ENCODE measurements at regions not wholly inside any gene's neighbourhood (a gene's known extent, or its start where the extent isn't known, plus 50 kb on each side); places are given as distances from the start of the nearest gene placed in this dataset.

GRCh38 chr9:86519066-86519615 is 164.9 kb upstream of the TUT7 start:
- Histone ChIP-seq H3K27ac (no peak overlapping the region), H3K36me3 (no peaks in the 10 kb centered on the region), H3K4me1 (no peaks in the 10 kb centered on the region), H3K27me3 (no peaks in the 10 kb centered on the region), H3K9me3 (no peaks in the 10 kb centered on the region), H3K4me3 (no peak overlapping the region)
- no peak for ATAC-seq
- TF ChIP-seq CTCF (IDR thresholded peaks at IDR 0.05) = no peak
- no peak for DNase-seq
- intact Hi-C loops (cut with DNase I) = no loop called here

DNA sequence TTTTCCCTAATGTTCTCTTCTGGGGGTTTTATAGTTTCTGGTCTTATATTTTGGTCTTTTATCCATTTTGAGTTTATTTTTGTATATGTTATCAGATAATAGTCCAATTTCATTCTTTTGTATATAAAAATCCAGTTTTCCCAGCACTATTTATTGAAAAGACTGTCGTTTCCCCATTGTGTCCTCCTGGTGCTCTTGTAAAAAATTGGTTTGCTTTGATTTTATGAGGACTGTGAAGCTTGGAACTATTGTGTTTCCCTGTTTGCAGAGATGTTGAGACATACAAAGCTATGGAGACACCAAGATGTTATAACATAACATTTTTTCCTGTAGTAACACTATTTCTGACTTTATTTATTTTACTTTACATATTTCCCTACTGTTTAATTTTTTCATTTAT is 163.3 kb upstream of the TUT7 start:
- WGBS, 2 donors = 89 to 92% methylated on average over 1 of the region's 1 CpG
- TF ChIP-seq CTCF (IDR thresholded peaks at IDR 0.05) = no peak
- Histone ChIP-seq H3K4me3 (no peak overlapping the region), H3K36me3 (no peaks in the 10 kb centered on the region), H3K9me3 (no peaks in the 10 kb centered on the region), H3K27me3 (no peaks in the 10 kb centered on the region), H3K27ac (no peak overlapping the region), H3K4me1 (no peaks in the 10 kb centered on the region)
- DNase-seq (no peak), ATAC-seq (no peak)
- intact Hi-C loops (cut with DNase I) = no loop called here

DNA sequence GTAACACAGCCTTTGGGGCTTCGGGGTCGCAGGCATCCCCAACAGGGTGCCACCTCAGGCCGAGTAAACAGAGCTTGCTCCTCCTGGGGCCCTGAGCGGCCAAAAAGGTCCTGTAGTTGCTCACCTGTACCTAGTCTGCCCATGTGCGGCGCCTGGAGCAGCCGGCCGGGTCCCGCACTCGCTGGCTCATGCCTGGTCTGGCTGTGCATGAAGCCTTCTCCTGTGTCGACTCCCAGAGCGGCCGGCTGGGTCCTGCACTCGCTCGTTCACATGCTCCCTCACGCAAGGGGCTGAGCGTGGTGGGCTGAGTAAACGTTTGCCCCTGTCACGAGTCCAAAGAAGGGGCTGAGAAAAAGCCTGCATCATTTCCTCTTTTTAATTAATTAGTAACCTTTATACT is 162.4 kb upstream of the TUT7 start:
- DNase-seq (no peak), ATAC-seq (no peak)
- Histone ChIP-seq H3K36me3 (no peaks in the 10 kb centered on the region), H3K9me3 (no peaks in the 10 kb centered on the region), H3K27ac (no peak overlapping the region), H3K4me3 (no peak overlapping the region), H3K27me3 (no peaks in the 10 kb centered on the region), H3K4me1 (no peaks in the 10 kb centered on the region)
- no peak for TF ChIP-seq CTCF (IDR thresholded peaks at IDR 0.05)
- intact Hi-C loops (cut with DNase I) = no loop called here
- WGBS, 2 donors = 90 to 91% methylated on average over 19 of the region's 19 CpGs

GRCh38 chr9:86515221-86515620 is 161.0 kb upstream of the TUT7 start:
- Histone ChIP-seq H3K36me3 (no peaks in the 10 kb centered on the region), H3K27ac (no peak overlapping the region), H3K9me3 (no peaks in the 10 kb centered on the region), H3K4me1 (no peaks in the 10 kb centered on the region), H3K27me3 (no peaks in the 10 kb centered on the region), H3K4me3 (no peak overlapping the region)
- ATAC-seq (no peak), DNase-seq (no peak)
- intact Hi-C loops (cut with DNase I) = no loop called here
- no peak for TF ChIP-seq CTCF (IDR thresholded peaks at IDR 0.05)
- WGBS, 2 donors = 50 to 60% methylated on average over 4 of the region's 4 CpGs

All from heart right ventricle (tissue), 16 donors.